ENCODE measurements at regions not wholly inside any gene's neighbourhood (a gene's known extent, or its start where the extent isn't known, plus 50 kb on each side); places are given as distances from the start of the nearest gene placed in this dataset.

- no peak for DNase-seq (ENCODE audit: low spot score)
Measured at GRCh38 chr13:80035096-80035495, 305.8 kb downstream of the SPRY2 start.

- DNase-seq (ENCODE audit: low spot score) = no peak
Measured at GRCh38 chr13:80033951-80034350, 307.0 kb downstream of the SPRY2 start.

GRCh38 chr13:80033286-80033685 is 307.6 kb downstream of the SPRY2 start:
- DNase-seq (ENCODE audit: low spot score) = no peak

GRCh38 chr13:80030491-80030890 is 310.4 kb downstream of the SPRY2 start:
- no peak for DNase-seq (ENCODE audit: low spot score)

GRCh38 chr13:80029170-80029569 is 311.8 kb downstream of the SPRY2 start:
- no peak for DNase-seq (ENCODE audit: low spot score)

- no peak for DNase-seq (ENCODE audit: low spot score)
Measured at GRCh38 chr13:80022146-80022545, 318.8 kb downstream of the SPRY2 start.

- DNase-seq (ENCODE audit: low spot score) = no peak
Measured at GRCh38 chr13:80012251-80012650, 328.7 kb downstream of the SPRY2 start.

GRCh38 chr13:80011448-80012212 is 329.3 kb downstream of the SPRY2 start:
- no peak for DNase-seq (ENCODE audit: low spot score)

- no peak for DNase-seq (ENCODE audit: low spot score)
Measured at GRCh38 chr13:80010846-80011245, 330.1 kb downstream of the SPRY2 start.

- DNase-seq (ENCODE audit: low spot score) = no peak
Measured at GRCh38 chr13:80010286-80010831, 330.6 kb downstream of the SPRY2 start.

GRCh38 chr13:80009760-80010159 is 331.2 kb downstream of the SPRY2 start:
- no peak for DNase-seq (ENCODE audit: low spot score)

GRCh38 chr13:80006940-80007339 is 334.0 kb downstream of the SPRY2 start:
- DNase-seq (ENCODE audit: low spot score) = no peak

- DNase-seq (ENCODE audit: low spot score) = no peak
Measured at GRCh38 chr13:80001510-80001842, 339.4 kb downstream of the SPRY2 start.

GRCh38 chr13:80000684-80001509 is 340.0 kb downstream of the SPRY2 start:
- no peak for DNase-seq (ENCODE audit: low spot score)

GRCh38 chr13:79999601-80000000 is 341.3 kb downstream of the SPRY2 start:
- no peak for DNase-seq (ENCODE audit: low spot score)

- no peak for DNase-seq (ENCODE audit: low spot score)
Measured at GRCh38 chr13:79998381-79998880, 342.5 kb downstream of the SPRY2 start.

- DNase-seq (ENCODE audit: low spot score) = no peak
Measured at GRCh38 chr13:79997244-79997643, 343.7 kb downstream of the SPRY2 start.

GRCh38 chr13:79995334-79995733 is 345.6 kb downstream of the SPRY2 start:
- peak; percentile 92 for DNase-seq (ENCODE audit: low spot score)

GRCh38 chr13:79992111-79992510 is 348.8 kb downstream of the SPRY2 start:
- no peak for DNase-seq (ENCODE audit: low spot score)

- DNase-seq (ENCODE audit: low spot score) = no peak
Measured at GRCh38 chr13:79990048-79990447, 350.9 kb downstream of the SPRY2 start.

- DNase-seq (ENCODE audit: low spot score) = no peak
Measured at GRCh38 chr13:79989217-79989661, 351.7 kb downstream of the SPRY2 start.

GRCh38 chr13:79988573-79988972 is 352.4 kb downstream of the SPRY2 start:
- no peak for DNase-seq (ENCODE audit: low spot score)

GRCh38 chr13:79987761-79988160 is 353.2 kb downstream of the SPRY2 start:
- no peak for DNase-seq (ENCODE audit: low spot score)
